ENCODE measurements at regions not wholly inside any gene's neighbourhood (a gene's known extent, or its start where the extent isn't known, plus 50 kb on each side); places are given as distances from the start of the nearest gene placed in this dataset.

DNA sequence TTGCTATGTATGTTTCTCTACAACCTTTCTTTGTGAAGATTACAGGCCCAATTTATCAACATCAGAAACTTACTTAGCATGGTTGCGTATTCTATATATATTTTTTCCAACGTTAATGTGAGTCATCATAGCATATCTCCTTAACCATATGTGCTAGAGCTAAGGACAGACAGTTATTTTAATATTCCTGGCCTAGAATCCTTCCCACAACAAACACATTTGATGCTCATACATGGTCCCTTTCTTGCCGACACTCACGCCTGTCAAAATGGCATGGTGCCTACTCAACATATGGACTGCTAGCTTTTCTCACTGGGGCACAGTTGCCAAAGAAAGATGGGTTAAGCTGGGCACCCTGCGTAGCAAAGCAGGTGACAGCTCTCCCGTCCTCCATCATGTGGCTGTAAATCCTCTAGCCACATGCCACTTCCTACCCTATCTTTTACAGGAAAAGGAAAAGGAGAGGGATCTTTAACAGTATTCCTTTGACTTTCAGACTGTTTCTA is 75.2 kb upstream of the GALNT5 start:
- TF ChIP-seq POLR2A (IDR thresholded peaks at IDR 0.05; ENCODE audit: low read length) (no peak), GATA1 (IDR thresholded peaks at IDR 0.05; ENCODE audit: low read depth, low read length) (no peak)

Data from erythroblast (primary cell).